HFFc6 (cell line): ENCODE measurements at regions not wholly inside any gene's neighbourhood (a gene's known extent, or its start where the extent isn't known, plus 50 kb on each side); places are given as distances from the start of the nearest gene placed in this dataset.

Experiments
- DNase-seq: peaks from one replicate; pipeline ENCODE4 v3.0.0-alpha.2; 2018
- H3K27ac Mint-ChIP-seq: 2 replicates; pipeline ENCODE4 v1.8.0; 2020; ENCODE audit warnings: mild to moderate bottlenecking, mixed read lengths
- H3K27me3 Mint-ChIP-seq: 2 replicates; pipeline ENCODE4 v1.8.0; 2021; ENCODE audit warnings: mild to moderate bottlenecking, moderate library complexity, mixed read lengths; ENCODE audit not compliant: insufficient read depth
- H3K36me3 Mint-ChIP-seq: 2 replicates; pipeline ENCODE4 v1.8.0; 2021; ENCODE audit warnings: low read depth, mixed read lengths
- H3K4me1 Mint-ChIP-seq: 2 replicates; pipeline ENCODE4 v1.8.0; 2020; ENCODE audit warnings: low read depth, mixed read lengths
- H3K4me3 Mint-ChIP-seq: 2 replicates; pipeline ENCODE4 v1.8.0; 2020; ENCODE audit warnings: mild to moderate bottlenecking, moderate library complexity, mixed read lengths
- H3K9me3 Mint-ChIP-seq: 2 replicates; pipeline ENCODE4 v1.8.0; 2020; ENCODE audit warnings: mild to moderate bottlenecking, mixed read lengths
- CTCF ChIP-seq: fragments of 200-600 bp; sonication (generic); IDR thresholded peaks from 2 replicates; pipeline ENCODE4 v1.5.0; 2021; ENCODE audit warnings: antibody characterized with exemption, mild to moderate bottlenecking

- DNase-seq: no peak
- H3K4me1 Mint-ChIP-seq: no peaks in the 10 kb centered on the region
- no peak for TF ChIP-seq CTCF
- peaks cover 11% of the 10 kb centered on the region; the same call in 1 of the 2 replicates for H3K36me3 Mint-ChIP-seq
- peaks cover 73% of the 10 kb centered on the region for H3K9me3 Mint-ChIP-seq
- H3K27ac Mint-ChIP-seq: no peak overlapping the region
- H3K4me3 Mint-ChIP-seq: no peak overlapping the region
- H3K27me3 Mint-ChIP-seq: no peaks in the 10 kb centered on the region; the same call in none of the 2 replicates
Observed at GRCh38 chr14:104443391-104444158, 136.0 kb upstream of the C14orf180 start.

- H3K27me3 Mint-ChIP-seq: no peaks in the 10 kb centered on the region; the same call in none of the 2 replicates
Observed at GRCh38 chr14:104444159-104445030, 135.2 kb upstream of the C14orf180 start.

GRCh38 chr14:104445086-104445485 lies 134.5 kb upstream of the C14orf180 start:
- Mint-ChIP-seq H3K4me1 (no peaks in the 10 kb centered on the region), H3K9me3 (peaks cover 73% of the 10 kb centered on the region), H3K36me3 (peaks cover 11% of the 10 kb centered on the region; the same call in 1 of the 2 replicates), H3K27me3 (no peaks in the 10 kb centered on the region; the same call in none of the 2 replicates), H3K27ac (no peak overlapping the region), H3K4me3 (no peak overlapping the region)
- DNase-seq: no peak
- no peak for TF ChIP-seq CTCF

More at GRCh38 chr14:104444159-104445030, 135.2 kb upstream of the C14orf180 start:
- no peak for DNase-seq
- peaks cover 74% of the 10 kb centered on the region for H3K9me3 Mint-ChIP-seq
- no peak overlapping the region for H3K4me3 Mint-ChIP-seq
- H3K36me3 Mint-ChIP-seq: peaks cover 11% of the 10 kb centered on the region; the same call in 1 of the 2 replicates
- TF ChIP-seq CTCF: no peak
- no peaks in the 10 kb centered on the region for H3K4me1 Mint-ChIP-seq
- no peak overlapping the region for H3K27ac Mint-ChIP-seq

- peaks cover 11% of the 10 kb centered on the region; the same call in 1 of the 2 replicates for H3K36me3 Mint-ChIP-seq
- no peak overlapping the region for H3K4me3 Mint-ChIP-seq
- no peak for DNase-seq
- H3K9me3 Mint-ChIP-seq: peaks cover 73% of the 10 kb centered on the region
- H3K27ac Mint-ChIP-seq: no peak overlapping the region
- no peaks in the 10 kb centered on the region; the same call in none of the 2 replicates for H3K27me3 Mint-ChIP-seq
- no peak for TF ChIP-seq CTCF
- H3K4me1 Mint-ChIP-seq: no peaks in the 10 kb centered on the region
Observed at GRCh38 chr14:104445832-104446381, 133.7 kb upstream of the C14orf180 start.

GRCh38 chr14:104446611-104447010 lies 133.0 kb upstream of the C14orf180 start:
- Mint-ChIP-seq H3K36me3 (peaks cover 11% of the 10 kb centered on the region; the same call in 1 of the 2 replicates), H3K9me3 (peaks cover 72% of the 10 kb centered on the region), H3K4me3 (no peak overlapping the region), H3K27ac (no peak overlapping the region), H3K27me3 (no peaks in the 10 kb centered on the region; the same call in none of the 2 replicates), H3K4me1 (no peaks in the 10 kb centered on the region)
- TF ChIP-seq CTCF: no peak
- no peak for DNase-seq
